ENCODE measurements at regions not wholly inside any gene's neighbourhood (a gene's known extent, or its start where the extent isn't known, plus 50 kb on each side); places are given as distances from the start of the nearest gene placed in this dataset.

GRCh38 chrX:16222151-16222550, 54.9 kb downstream of the MAGEB17 start:
- DNase-seq: no peak

GRCh38 chrX:16223385-16223784, 56.1 kb downstream of the MAGEB17 start:
- DNase-seq: no peak

- no peak for DNase-seq
Observed at GRCh38 chrX:16239211-16239610, 71.9 kb downstream of the MAGEB17 start.

- no peak for DNase-seq
Observed at GRCh38 chrX:16240231-16240905, 73.1 kb downstream of the MAGEB17 start.

- no peak for DNase-seq
Observed at GRCh38 chrX:16240968-16241367, 73.7 kb downstream of the MAGEB17 start.

GRCh38 chrX:16250296-16250695, 83.0 kb downstream of the MAGEB17 start:
- no peak for DNase-seq

GRCh38 chrX:16251782-16252181, 84.5 kb downstream of the MAGEB17 start:
- DNase-seq: no peak

- DNase-seq: no peak
Observed at GRCh38 chrX:16258882-16259281, 91.6 kb downstream of the MAGEB17 start.

GRCh38 chrX:16267431-16267830, 100.2 kb downstream of the MAGEB17 start:
- DNase-seq: no peak

- DNase-seq: no peak
Observed at GRCh38 chrX:16268206-16268605, 100.9 kb downstream of the MAGEB17 start.

- no peak for DNase-seq
Observed at GRCh38 chrX:16278927-16279326, 111.6 kb downstream of the MAGEB17 start.

- no peak for DNase-seq
Observed at GRCh38 chrX:16282209-16282608, 114.9 kb downstream of the MAGEB17 start.

- no peak for DNase-seq
Observed at GRCh38 chrX:16284842-16285241, 117.6 kb downstream of the MAGEB17 start.

GRCh38 chrX:16290997-16291396, 123.7 kb downstream of the MAGEB17 start:
- DNase-seq: no peak

- no peak for DNase-seq
Observed at GRCh38 chrX:16300831-16301230, 133.6 kb downstream of the MAGEB17 start.

GRCh38 chrX:16304751-16305150, 137.5 kb downstream of the MAGEB17 start:
- DNase-seq: no peak

GRCh38 chrX:16305187-16305586, 137.9 kb downstream of the MAGEB17 start:
- no peak for DNase-seq

- DNase-seq: no peak
Observed at GRCh38 chrX:16307950-16308349, 140.7 kb downstream of the MAGEB17 start.

- no peak for DNase-seq
Observed at GRCh38 chrX:16308773-16309172, 141.5 kb downstream of the MAGEB17 start.

- no peak for DNase-seq
Observed at GRCh38 chrX:16310326-16310725, 143.0 kb downstream of the MAGEB17 start.

- no peak for DNase-seq
Observed at GRCh38 chrX:16311671-16312070, 144.4 kb downstream of the MAGEB17 start.

GRCh38 chrX:16312761-16313623, 145.7 kb downstream of the MAGEB17 start:
- no peak for DNase-seq

- no peak for DNase-seq
Observed at GRCh38 chrX:16316331-16316730, 149.1 kb downstream of the MAGEB17 start.

- DNase-seq: no peak
Observed at GRCh38 chrX:16319929-16320328, 152.6 kb downstream of the MAGEB17 start.

All from activated CD4-positive, alpha-beta T cell treated with anti-CD3 and anti-CD28 coated beads, Interleukin-2, amount 50 U/mL, for 1 hour (primary cell).